WTC11 (cell line): ENCODE measurements at regions not wholly inside any gene's neighbourhood (a gene's known extent, or its start where the extent isn't known, plus 50 kb on each side); places are given as distances from the start of the nearest gene placed in this dataset.

Experiments used
- CREB1 ChIP-seq: sonication (generic); formaldehyde crosslinking; IDR thresholded peaks from 2 replicates; pipeline ENCODE4 v1.8.0; 2023; ENCODE audit warnings: mild to moderate bottlenecking, missing genetic modification reagents
- CREM ChIP-seq: sonication (generic); formaldehyde crosslinking; IDR thresholded peaks from 2 replicates; pipeline ENCODE4 v1.8.1; 2022; ENCODE audit warnings: mild to moderate bottlenecking, missing genetic modification reagents, moderate library complexity
- GABPB1 ChIP-seq: sonication (generic); formaldehyde crosslinking; IDR thresholded peaks from 2 replicates; pipeline ENCODE4 v1.8.1; 2023; ENCODE audit warnings: mild to moderate bottlenecking, missing genetic modification reagents
- ZNF138 ChIP-seq: sonication (generic); formaldehyde crosslinking; conservative IDR thresholded peaks from 2 replicates; pipeline ENCODE4 v1.8.1; 2022; ENCODE audit warnings: mild to moderate bottlenecking, moderate library complexity, missing genetic modification reagents
- TF ChIP-seq, protein P1 (sequence below): sonication (generic); formaldehyde crosslinking; IDR thresholded peaks from 2 replicates; pipeline ENCODE4 v1.8.1; 2023; ENCODE audit warnings: mild to moderate bottlenecking, moderate library complexity, missing genetic modification reagents
- TF ChIP-seq, protein P2 (sequence below): fragments of 200-600 bp; IDR thresholded peaks from 2 replicates; pipeline ENCODE4 v1.8.0; 2022; ENCODE audit warnings: antibody characterized with exemption
- TF ChIP-seq, protein P3 (sequence below): sonication (generic); formaldehyde crosslinking; conservative IDR thresholded peaks from 2 replicates; pipeline ENCODE4 v1.8.1; 2023; ENCODE audit warnings: mild to moderate bottlenecking, low read depth, missing genetic modification reagents, moderate library complexity
- TF ChIP-seq, protein P4 (sequence below): sonication (generic); formaldehyde crosslinking; IDR thresholded peaks from 2 replicates; pipeline ENCODE4 v1.8.1; 2022; ENCODE audit warnings: low read depth, mild to moderate bottlenecking, moderate library complexity, missing genetic modification reagents, borderline replicate concordance
- TF ChIP-seq, protein P5 (sequence below): sonication (generic); formaldehyde crosslinking; conservative IDR thresholded peaks from 2 replicates; pipeline ENCODE4 v1.8.1; 2022; ENCODE audit warnings: mild to moderate bottlenecking, missing genetic modification reagents

DNA sequence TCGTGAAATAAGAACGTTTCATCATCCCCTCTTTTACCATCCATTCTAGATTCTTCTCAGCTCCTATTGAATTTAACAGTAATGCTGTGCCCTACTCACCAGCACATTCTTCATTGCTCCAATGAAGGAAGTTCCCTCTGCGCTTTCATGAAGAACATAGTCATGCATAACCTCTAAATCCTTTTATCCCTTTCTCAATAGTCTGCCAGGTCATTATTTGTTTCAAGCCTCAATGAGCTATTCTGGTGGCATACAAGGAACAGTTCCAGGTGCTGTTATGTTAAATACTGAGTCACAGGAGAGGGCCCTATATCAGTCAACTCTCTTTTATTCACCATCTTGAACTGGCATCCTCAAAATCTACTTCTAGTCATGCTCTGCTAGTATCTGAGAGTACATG is 381.0 kb downstream of the GPATCH2 start:
- TF ChIP-seq, protein P1, sequence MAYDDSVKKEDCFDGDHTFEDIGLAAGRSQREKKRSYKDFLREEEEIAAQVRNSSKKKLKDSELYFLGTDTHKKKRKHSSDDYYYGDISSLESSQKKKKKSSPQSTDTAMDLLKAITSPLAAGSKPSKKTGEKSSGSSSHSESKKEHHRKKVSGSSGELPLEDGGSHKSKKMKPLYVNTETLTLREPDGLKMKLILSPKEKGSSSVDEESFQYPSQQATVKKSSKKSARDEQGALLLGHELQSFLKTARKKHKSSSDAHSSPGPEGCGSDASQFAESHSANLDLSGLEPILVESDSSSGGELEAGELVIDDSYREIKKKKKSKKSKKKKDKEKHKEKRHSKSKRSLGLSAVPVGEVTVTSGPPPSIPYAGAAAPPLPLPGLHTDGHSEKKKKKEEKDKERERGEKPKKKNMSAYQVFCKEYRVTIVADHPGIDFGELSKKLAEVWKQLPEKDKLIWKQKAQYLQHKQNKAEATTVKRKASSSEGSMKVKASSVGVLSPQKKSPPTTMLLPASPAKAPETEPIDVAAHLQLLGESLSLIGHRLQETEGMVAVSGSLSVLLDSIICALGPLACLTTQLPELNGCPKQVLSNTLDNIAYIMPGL (CRISPR knock-in tag), result no peak
- TF ChIP-seq GABPB1 (no peak), ZNF138 (CRISPR knock-in tag) (no peak), CREB1 (CRISPR knock-in tag) (no peak), CREM (no peak)
- TF ChIP-seq, protein P2, sequence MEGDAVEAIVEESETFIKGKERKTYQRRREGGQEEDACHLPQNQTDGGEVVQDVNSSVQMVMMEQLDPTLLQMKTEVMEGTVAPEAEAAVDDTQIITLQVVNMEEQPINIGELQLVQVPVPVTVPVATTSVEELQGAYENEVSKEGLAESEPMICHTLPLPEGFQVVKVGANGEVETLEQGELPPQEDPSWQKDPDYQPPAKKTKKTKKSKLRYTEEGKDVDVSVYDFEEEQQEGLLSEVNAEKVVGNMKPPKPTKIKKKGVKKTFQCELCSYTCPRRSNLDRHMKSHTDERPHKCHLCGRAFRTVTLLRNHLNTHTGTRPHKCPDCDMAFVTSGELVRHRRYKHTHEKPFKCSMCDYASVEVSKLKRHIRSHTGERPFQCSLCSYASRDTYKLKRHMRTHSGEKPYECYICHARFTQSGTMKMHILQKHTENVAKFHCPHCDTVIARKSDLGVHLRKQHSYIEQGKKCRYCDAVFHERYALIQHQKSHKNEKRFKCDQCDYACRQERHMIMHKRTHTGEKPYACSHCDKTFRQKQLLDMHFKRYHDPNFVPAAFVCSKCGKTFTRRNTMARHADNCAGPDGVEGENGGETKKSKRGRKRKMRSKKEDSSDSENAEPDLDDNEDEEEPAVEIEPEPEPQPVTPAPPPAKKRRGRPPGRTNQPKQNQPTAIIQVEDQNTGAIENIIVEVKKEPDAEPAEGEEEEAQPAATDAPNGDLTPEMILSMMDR, result no peak
- TF ChIP-seq, protein P3, sequence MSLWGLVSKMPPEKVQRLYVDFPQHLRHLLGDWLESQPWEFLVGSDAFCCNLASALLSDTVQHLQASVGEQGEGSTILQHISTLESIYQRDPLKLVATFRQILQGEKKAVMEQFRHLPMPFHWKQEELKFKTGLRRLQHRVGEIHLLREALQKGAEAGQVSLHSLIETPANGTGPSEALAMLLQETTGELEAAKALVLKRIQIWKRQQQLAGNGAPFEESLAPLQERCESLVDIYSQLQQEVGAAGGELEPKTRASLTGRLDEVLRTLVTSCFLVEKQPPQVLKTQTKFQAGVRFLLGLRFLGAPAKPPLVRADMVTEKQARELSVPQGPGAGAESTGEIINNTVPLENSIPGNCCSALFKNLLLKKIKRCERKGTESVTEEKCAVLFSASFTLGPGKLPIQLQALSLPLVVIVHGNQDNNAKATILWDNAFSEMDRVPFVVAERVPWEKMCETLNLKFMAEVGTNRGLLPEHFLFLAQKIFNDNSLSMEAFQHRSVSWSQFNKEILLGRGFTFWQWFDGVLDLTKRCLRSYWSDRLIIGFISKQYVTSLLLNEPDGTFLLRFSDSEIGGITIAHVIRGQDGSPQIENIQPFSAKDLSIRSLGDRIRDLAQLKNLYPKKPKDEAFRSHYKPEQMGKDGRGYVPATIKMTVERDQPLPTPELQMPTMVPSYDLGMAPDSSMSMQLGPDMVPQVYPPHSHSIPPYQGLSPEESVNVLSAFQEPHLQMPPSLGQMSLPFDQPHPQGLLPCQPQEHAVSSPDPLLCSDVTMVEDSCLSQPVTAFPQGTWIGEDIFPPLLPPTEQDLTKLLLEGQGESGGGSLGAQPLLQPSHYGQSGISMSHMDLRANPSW (CRISPR knock-in tag), result no peak
- TF ChIP-seq, protein P4, sequence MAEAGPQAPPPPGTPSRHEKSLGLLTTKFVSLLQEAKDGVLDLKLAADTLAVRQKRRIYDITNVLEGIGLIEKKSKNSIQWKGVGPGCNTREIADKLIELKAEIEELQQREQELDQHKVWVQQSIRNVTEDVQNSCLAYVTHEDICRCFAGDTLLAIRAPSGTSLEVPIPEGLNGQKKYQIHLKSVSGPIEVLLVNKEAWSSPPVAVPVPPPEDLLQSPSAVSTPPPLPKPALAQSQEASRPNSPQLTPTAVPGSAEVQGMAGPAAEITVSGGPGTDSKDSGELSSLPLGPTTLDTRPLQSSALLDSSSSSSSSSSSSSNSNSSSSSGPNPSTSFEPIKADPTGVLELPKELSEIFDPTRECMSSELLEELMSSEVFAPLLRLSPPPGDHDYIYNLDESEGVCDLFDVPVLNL (CRISPR knock-in tag), result no peak
- TF ChIP-seq, protein P5, sequence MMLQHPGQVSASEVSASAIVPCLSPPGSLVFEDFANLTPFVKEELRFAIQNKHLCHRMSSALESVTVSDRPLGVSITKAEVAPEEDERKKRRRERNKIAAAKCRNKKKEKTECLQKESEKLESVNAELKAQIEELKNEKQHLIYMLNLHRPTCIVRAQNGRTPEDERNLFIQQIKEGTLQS, result no peak
